Esophagus squamous epithelium (tissue), 5 donors: ENCODE measurements at regions not wholly inside any gene's neighbourhood (a gene's known extent, or its start where the extent isn't known, plus 50 kb on each side); places are given as distances from the start of the nearest gene placed in this dataset.

ENCODE experiments used
- DNase-seq: peaks from one replicate; lab custom pipeline; 2025; lab: John Stamatoyannopoulos, UW
- H3K27ac ChIP-seq, 4 donors: fragments of 200-600 bp; sonication (generic); one replicate each; pipeline ENCODE4 v1.5.1; 2016 to 2019; ENCODE audit warnings: mild to moderate bottlenecking in 1 of 4
- H3K27me3 ChIP-seq, 4 donors: fragments of 200-600 bp; sonication (generic); 1 replicate in 3 of 4; 2 replicates in 1 of 4; pipeline versions ENCODE4 v1.5.1 to v1.6.0; 2017 to 2021; ENCODE audit warnings: antibody characterized with exemption in 1 of 4
- H3K36me3 ChIP-seq, 3 donors: fragments of 200-600 bp; sonication (generic); one replicate each; pipeline ENCODE4 v1.5.1; 2016 to 2019
- H3K4me1 ChIP-seq, 3 donors: fragments of 200-600 bp; sonication (generic); one replicate each; pipeline ENCODE4 v1.5.1; 2017 to 2019
- H3K4me3 ChIP-seq, 4 donors: fragments of 200-600 bp; sonication (generic); 1 replicate in 3 of 4; 2 replicates in 1 of 4; pipeline ENCODE4 v1.5.1; 2016 to 2019; ENCODE audit warnings: mild to moderate bottlenecking in 2 of 4, moderate library complexity in 1 of 4
- H3K9me3 ChIP-seq, 3 donors: fragments of 200-600 bp; sonication (generic); one replicate each; pipeline ENCODE4 v1.5.1; 2016 to 2019
- CTCF ChIP-seq, 6 experiments: fragments of 450-650 bp in 4 of 6; fragments of 200-600 bp in 2 of 6; sonication (generic) in 2 of 6; IDR thresholded peaks; one replicate each; pipeline ENCODE4 v1.5.1; 2016 to 2019; ENCODE audit warnings: antibody characterized with exemption in 6 of 6, mild to moderate bottlenecking in 4 of 6, moderate library complexity in 4 of 6
- POLR2A ChIP-seq, 4 donors: fragments of 450-650 bp; IDR thresholded peaks; one replicate each; pipeline ENCODE4 v1.6.1; 2017; ENCODE audit warnings: antibody characterized with exemption in 4 of 4, mild to moderate bottlenecking in 4 of 4, moderate library complexity in 3 of 4
- WGBS, 2 donors: methylation state at CpG; one replicate each; pipeline ENCODE4 v1.1.5; 2018; 5-methylcytosine and 5-hydroxymethylcytosine counted together
- intact Hi-C: fragments of 100-400 bp; cut with DNase I; formaldehyde crosslinking; loops from one replicate; pipeline ENCODE4 v1.15.0; 2022
- donor health status: DM: yes; HTN: yes; CAD: no.

- DNase-seq: no peak
- intact Hi-C loops: no loop called here
- no peaks in the 10 kb centered on the region for H3K9me3 ChIP-seq
These were observed 302.1 kb downstream of the RMST start for GRCh38 chr12:97764700-97765099.

GRCh38 chr12:97767347-97767746 lies 304.7 kb downstream of the RMST start:
- DNase-seq: no peak

More at GRCh38 chr12:97764700-97765099, 302.1 kb downstream of the RMST start:
- no peaks in the 10 kb centered on the region for H3K27me3 ChIP-seq
- no peaks in the 10 kb centered on the region for H3K36me3 ChIP-seq
- TF ChIP-seq POLR2A (IDR thresholded peaks at IDR 0.05) (no peak), CTCF (IDR thresholded peaks at IDR 0.05) (no peak)
- no peak overlapping the region for H3K27ac ChIP-seq
- H3K4me3 ChIP-seq: no peak overlapping the region
- no peaks in the 10 kb centered on the region for H3K4me1 ChIP-seq

GRCh38 chr12:97778111-97778510 lies 315.5 kb downstream of the RMST start:
- intact Hi-C loops: no loop called here
- no peak for DNase-seq
- Histone ChIP-seq H3K4me1 (no peaks in the 10 kb centered on the region), H3K9me3 (no peaks in the 10 kb centered on the region), H3K27me3 (no peaks in the 10 kb centered on the region), H3K36me3 (no peaks in the 10 kb centered on the region), H3K27ac (no peak overlapping the region), H3K4me3 (no peak overlapping the region)
- no peak for TF ChIP-seq POLR2A (IDR thresholded peaks at IDR 0.05)
- TF ChIP-seq CTCF (IDR thresholded peaks at IDR 0.05): no peak
- WGBS, 2 donors: 49 to 57% methylated on average over 3 of the region's 3 CpGs

More at GRCh38 chr12:97767347-97767746, 304.7 kb downstream of the RMST start:
- Histone ChIP-seq H3K4me1 (no peaks in the 10 kb centered on the region), H3K36me3 (no peaks in the 10 kb centered on the region), H3K27ac (peak overlapping the region in 1 of 4 donors; percentile 11), H3K4me3 (no peak overlapping the region), H3K27me3 (no peaks in the 10 kb centered on the region), H3K9me3 (no peaks in the 10 kb centered on the region)
- intact Hi-C loops: no loop called here
- WGBS, 2 donors: 46 to 57% methylated on average over 2 of the region's 2 CpGs
- no peak for TF ChIP-seq CTCF (IDR thresholded peaks at IDR 0.05)
- no peak for TF ChIP-seq POLR2A (IDR thresholded peaks at IDR 0.05)

- intact Hi-C loops: no loop called here
- H3K9me3 ChIP-seq: no peaks in the 10 kb centered on the region
- no peak overlapping the region for H3K27ac ChIP-seq
- WGBS, 2 donors: 73 to 83% methylated on average over 5 of the region's 5 CpGs
- no peak overlapping the region for H3K4me3 ChIP-seq
- H3K36me3 ChIP-seq: no peaks in the 10 kb centered on the region
- H3K4me1 ChIP-seq: no peaks in the 10 kb centered on the region
- H3K27me3 ChIP-seq: no peaks in the 10 kb centered on the region
- TF ChIP-seq CTCF (IDR thresholded peaks at IDR 0.05) (no peak), POLR2A (IDR thresholded peaks at IDR 0.05) (no peak)
- no peak for DNase-seq
These were observed 318.7 kb downstream of the RMST start for GRCh38 chr12:97781342-97781741.

GRCh38 chr12:97784904-97785303 lies 322.3 kb downstream of the RMST start:
- Histone ChIP-seq H3K36me3 (no peaks in the 10 kb centered on the region), H3K9me3 (no peaks in the 10 kb centered on the region), H3K4me3 (no peak overlapping the region), H3K27me3 (no peaks in the 10 kb centered on the region), H3K27ac (no peak overlapping the region), H3K4me1 (no peaks in the 10 kb centered on the region)
- intact Hi-C loops: no loop called here
- TF ChIP-seq POLR2A (IDR thresholded peaks at IDR 0.05): no peak
- TF ChIP-seq CTCF (IDR thresholded peaks at IDR 0.05): no peak
- no peak for DNase-seq
